SJCRH30 (cell line): ENCODE measurements at regions not wholly inside any gene's neighbourhood (a gene's known extent, or its start where the extent isn't known, plus 50 kb on each side); places are given as distances from the start of the nearest gene placed in this dataset.

ENCODE experiments used
- DNase-seq, 2 experiments: peaks; one replicate each; pipeline ENCODE4 v3.0.0-alpha.2; 2015 to 2020
- H3K27ac ChIP-seq: fragments of 250-450 bp; sonication (Bioruptor Pico); 2 replicates; pipeline ENCODE4 v1.5.1; 2020; ENCODE audit warnings: mild to moderate bottlenecking, moderate library complexity
- H3K27me3 ChIP-seq: fragments of 250-450 bp; sonication (Bioruptor Pico); 2 replicates; pipeline ENCODE4 v1.5.1; 2020; ENCODE audit warnings: mild to moderate bottlenecking, moderate library complexity
- H3K36me3 ChIP-seq: fragments of 250-450 bp; sonication (Bioruptor Pico); 2 replicates; pipeline ENCODE4 v1.5.1; 2020; ENCODE audit warnings: mild to moderate bottlenecking, moderate library complexity
- H3K4me1 ChIP-seq: fragments of 250-450 bp; sonication (Bioruptor Pico); 2 replicates; pipeline ENCODE4 v1.5.1; 2020; ENCODE audit warnings: mild to moderate bottlenecking, moderate library complexity
- H3K4me3 ChIP-seq: fragments of 250-450 bp; sonication (Bioruptor Pico); 2 replicates; pipeline ENCODE4 v1.5.1; 2020; ENCODE audit warnings: mild to moderate bottlenecking, moderate library complexity
- H3K9me3 ChIP-seq: fragments of 250-450 bp; sonication (Bioruptor Pico); replicated peaks from 2 replicates; pipeline ENCODE4 v1.5.1; 2020; ENCODE audit warnings: mild to moderate bottlenecking, moderate library complexity

DNA sequence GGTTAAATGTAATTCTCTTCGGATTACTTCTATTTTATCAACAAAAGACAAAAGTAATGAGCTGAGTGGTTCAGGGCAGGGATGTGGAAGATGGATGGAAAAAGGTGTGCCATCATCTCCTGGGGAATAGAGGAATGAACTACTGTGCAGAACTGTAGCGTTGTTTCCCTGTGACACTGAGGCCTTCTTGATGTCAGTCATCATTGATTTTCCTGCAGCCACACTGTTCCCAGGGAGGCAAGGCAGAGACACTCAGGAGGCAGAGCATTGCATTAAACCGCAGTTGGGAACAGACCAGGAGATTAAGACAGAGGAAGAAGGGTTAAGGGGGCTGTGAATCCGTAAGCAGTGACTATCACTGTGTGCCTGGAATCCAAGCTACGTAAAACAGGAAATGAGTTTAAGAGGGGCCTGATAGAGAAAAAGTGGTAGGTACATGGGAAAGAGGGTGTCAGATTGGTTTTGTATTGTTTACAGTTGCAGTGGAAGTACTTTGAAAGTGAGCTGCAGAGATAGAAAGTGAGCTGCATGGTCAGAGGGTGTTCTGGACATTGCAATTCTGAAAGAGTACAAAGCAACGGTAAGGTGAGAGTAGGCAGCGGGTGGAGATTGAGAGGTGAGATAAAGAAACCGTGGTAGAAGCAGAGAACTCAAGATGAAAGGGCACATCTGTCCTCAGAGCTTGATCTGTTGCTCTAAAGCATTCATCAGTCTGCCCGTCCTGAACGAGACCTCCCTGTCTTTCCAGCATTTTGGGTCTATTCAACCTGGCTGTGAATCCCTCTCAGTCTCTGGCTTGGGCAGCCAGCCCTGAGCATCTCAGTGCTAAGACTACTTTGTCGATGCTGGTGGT lies 793.4 kb upstream of the CELF4 start:
- Histone ChIP-seq H3K9me3 (no peaks in the 10 kb centered on the region), H3K36me3 (no peaks in the 10 kb centered on the region), H3K4me3 (no peak overlapping the region)

DNA sequence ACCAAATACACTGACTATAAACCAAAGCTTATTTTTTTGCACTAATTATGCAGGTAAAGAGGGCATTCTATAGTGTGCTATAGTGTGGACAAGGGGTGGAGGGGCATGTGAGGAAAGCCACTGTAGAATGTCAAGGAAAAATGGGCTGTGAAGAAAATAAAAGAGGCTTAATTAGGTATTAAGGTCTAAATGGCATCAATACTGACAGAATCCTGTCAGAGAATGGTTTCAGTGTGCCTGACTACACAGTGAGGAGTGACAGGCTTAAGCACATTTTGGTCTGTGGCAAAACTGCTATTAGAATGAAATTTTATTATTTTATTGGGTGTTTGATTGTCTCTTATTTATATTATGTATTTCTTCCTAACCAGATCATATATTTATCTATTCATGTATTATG lies 787.6 kb upstream of the CELF4 start:
- H3K4me1 ChIP-seq = no peaks in the 10 kb centered on the region
- no peak overlapping the region for H3K27ac ChIP-seq
- no peaks in the 10 kb centered on the region for H3K27me3 ChIP-seq
- H3K9me3 ChIP-seq = no peaks in the 10 kb centered on the region
- no peak overlapping the region for H3K4me3 ChIP-seq
- DNase-seq = no peak
- H3K36me3 ChIP-seq = no peaks in the 10 kb centered on the region

More for the DNA sequence above, 793.4 kb upstream of the CELF4 start:
- Histone ChIP-seq H3K27me3 (no peaks in the 10 kb centered on the region), H3K4me1 (no peaks in the 10 kb centered on the region), H3K27ac (no peak overlapping the region)
- no peak for DNase-seq

- Histone ChIP-seq H3K27ac (no peak overlapping the region), H3K27me3 (no peaks in the 10 kb centered on the region), H3K36me3 (no peaks in the 10 kb centered on the region), H3K4me3 (no peak overlapping the region), H3K4me1 (no peaks in the 10 kb centered on the region), H3K9me3 (no peaks in the 10 kb centered on the region)
- DNase-seq = no peak
These were observed 784.5 kb upstream of the CELF4 start for GRCh38 chr18:38350141-38350540.

DNA sequence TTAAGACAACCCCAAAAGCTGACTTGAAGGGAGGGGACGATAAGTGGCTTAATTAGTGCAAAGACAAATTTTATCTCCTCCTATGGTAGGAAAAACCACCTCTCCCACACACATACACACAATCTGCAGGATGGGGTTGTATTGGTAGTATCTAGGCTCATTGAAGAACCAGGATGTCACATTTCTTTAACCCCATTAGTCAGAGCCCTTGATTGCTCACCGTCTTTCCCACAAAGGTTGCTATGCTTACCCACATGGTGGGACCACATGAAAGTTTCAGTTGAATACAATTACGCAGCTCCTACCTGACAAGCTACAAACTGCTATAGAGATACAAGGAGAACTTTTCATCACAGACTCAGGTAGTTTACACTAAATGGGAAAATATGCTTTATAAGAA lies 765.0 kb upstream of the CELF4 start:
- H3K9me3 ChIP-seq = no peaks in the 10 kb centered on the region

GRCh38 chr18:38329145-38329544 lies 763.5 kb upstream of the CELF4 start:
- no peaks in the 10 kb centered on the region for H3K9me3 ChIP-seq
- no peak overlapping the region for H3K4me3 ChIP-seq
- H3K4me1 ChIP-seq = no peaks in the 10 kb centered on the region
- H3K36me3 ChIP-seq = no peaks in the 10 kb centered on the region
- H3K27ac ChIP-seq = no peak overlapping the region
- DNase-seq = no peak
- H3K27me3 ChIP-seq = no peaks in the 10 kb centered on the region

More for the DNA sequence above, 765.0 kb upstream of the CELF4 start:
- Histone ChIP-seq H3K27ac (no peak overlapping the region), H3K36me3 (no peaks in the 10 kb centered on the region), H3K27me3 (no peaks in the 10 kb centered on the region), H3K4me1 (no peaks in the 10 kb centered on the region), H3K4me3 (no peak overlapping the region)
- no peak for DNase-seq

- DNase-seq = no peak
- Histone ChIP-seq H3K9me3 (no peaks in the 10 kb centered on the region), H3K27ac (no peak overlapping the region), H3K4me1 (no peaks in the 10 kb centered on the region), H3K36me3 (no peaks in the 10 kb centered on the region), H3K27me3 (no peaks in the 10 kb centered on the region), H3K4me3 (no peak overlapping the region)
These were observed 756.6 kb upstream of the CELF4 start for GRCh38 chr18:38322206-38322605.

DNA sequence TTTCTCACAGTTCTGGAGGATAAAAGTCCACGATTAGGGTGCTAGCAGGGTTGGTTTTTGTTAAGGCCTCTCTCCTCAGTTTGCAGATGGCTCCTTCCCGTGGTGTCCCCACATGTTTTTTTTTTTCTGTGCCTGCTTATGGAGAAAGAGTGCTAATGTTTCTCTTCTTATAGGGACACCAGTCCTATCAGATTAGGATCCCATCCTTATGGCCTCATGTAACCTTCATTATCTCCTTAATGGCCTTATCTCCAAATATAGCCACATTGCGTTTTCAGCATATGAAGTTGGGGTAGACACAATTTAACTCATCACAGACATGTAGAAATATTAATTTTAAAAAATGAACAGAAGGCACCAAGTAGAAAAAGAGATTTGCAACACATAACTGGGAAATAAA lies 755.7 kb upstream of the CELF4 start:
- no peaks in the 10 kb centered on the region for H3K9me3 ChIP-seq
- H3K4me1 ChIP-seq = no peaks in the 10 kb centered on the region
- H3K27ac ChIP-seq = no peak overlapping the region
- H3K27me3 ChIP-seq = no peaks in the 10 kb centered on the region
- no peaks in the 10 kb centered on the region for H3K36me3 ChIP-seq
- DNase-seq = no peak
- no peak overlapping the region for H3K4me3 ChIP-seq

DNA sequence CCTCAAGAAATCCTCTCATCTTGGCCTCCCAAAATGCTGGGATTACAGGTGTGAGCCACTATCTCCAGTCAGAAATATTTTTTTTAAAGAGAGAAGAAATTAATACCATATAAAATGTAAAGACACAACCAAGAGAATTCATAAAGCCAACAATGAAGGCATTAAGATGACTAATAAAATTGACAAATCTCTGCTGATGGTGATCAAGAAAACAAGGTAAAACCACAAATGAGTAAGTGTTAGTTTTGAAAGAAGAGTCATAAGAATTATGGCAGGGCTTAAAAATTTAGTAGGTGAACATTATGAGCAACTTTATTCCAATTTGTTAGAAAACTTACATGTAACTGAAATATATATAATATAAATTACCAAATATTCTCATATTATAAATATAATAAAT lies 752.8 kb upstream of the CELF4 start:
- no peaks in the 10 kb centered on the region for H3K4me1 ChIP-seq
- H3K4me3 ChIP-seq = no peak overlapping the region
- no peaks in the 10 kb centered on the region for H3K36me3 ChIP-seq
- DNase-seq = no peak
- H3K9me3 ChIP-seq = no peaks in the 10 kb centered on the region
- no peaks in the 10 kb centered on the region for H3K27me3 ChIP-seq
- H3K27ac ChIP-seq = no peak overlapping the region

DNA sequence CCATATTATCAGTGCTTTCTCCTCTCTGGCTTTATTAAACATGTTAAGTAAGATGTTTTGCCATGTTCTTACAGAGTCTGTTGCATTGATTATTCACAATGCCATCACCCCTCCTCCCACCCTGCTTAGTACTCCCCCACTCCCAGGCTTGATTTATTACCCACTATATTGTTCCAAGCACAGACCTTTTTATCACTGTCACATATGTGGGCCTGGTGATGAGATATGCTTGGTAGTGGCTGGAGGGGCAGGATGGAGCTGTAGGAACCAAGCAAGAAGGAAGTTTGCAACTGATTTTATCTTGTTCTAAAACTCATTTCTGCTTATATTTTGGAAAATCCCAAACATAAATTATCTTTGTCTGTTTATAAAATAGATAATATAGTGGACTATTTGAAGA lies 748.2 kb upstream of the CELF4 start:
- H3K36me3 ChIP-seq = no peaks in the 10 kb centered on the region
- no peak for DNase-seq
- no peaks in the 10 kb centered on the region for H3K9me3 ChIP-seq
- H3K4me1 ChIP-seq = no peaks in the 10 kb centered on the region
- H3K27me3 ChIP-seq = no peaks in the 10 kb centered on the region
- no peak overlapping the region for H3K4me3 ChIP-seq
- H3K27ac ChIP-seq = no peak overlapping the region

GRCh38 chr18:38312532-38312931 lies 746.9 kb upstream of the CELF4 start:
- H3K36me3 ChIP-seq = no peaks in the 10 kb centered on the region
- no peak overlapping the region for H3K4me3 ChIP-seq
- no peaks in the 10 kb centered on the region for H3K9me3 ChIP-seq
- no peaks in the 10 kb centered on the region for H3K27me3 ChIP-seq
- no peaks in the 10 kb centered on the region for H3K4me1 ChIP-seq
- DNase-seq = no peak
- no peak overlapping the region for H3K27ac ChIP-seq

DNA sequence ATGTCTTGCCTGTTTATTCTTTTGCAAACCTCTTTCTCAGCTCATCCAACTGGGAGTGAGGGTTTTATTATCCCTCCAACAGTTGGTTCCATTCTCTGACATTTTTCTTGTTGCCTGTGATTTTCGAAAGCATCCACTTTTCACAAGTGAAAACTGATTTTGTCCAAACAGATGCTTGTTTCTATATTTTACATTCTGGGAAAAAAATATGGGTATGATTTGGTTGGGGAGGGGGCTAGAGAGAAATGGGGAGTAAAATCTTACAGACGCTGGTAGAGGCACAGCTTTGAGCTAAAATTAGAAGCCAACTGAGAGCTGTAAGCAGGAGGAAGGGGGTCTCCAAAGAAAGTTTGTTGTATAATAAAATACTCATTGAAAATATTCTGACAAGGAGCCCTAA lies 745.3 kb upstream of the CELF4 start:
- Histone ChIP-seq H3K9me3 (no peaks in the 10 kb centered on the region), H3K4me1 (no peaks in the 10 kb centered on the region), H3K27ac (no peak overlapping the region)

GRCh38 chr18:38307914-38308313 lies 742.3 kb upstream of the CELF4 start:
- H3K27me3 ChIP-seq = no peaks in the 10 kb centered on the region
- no peaks in the 10 kb centered on the region for H3K4me1 ChIP-seq
- H3K9me3 ChIP-seq = no peaks in the 10 kb centered on the region
- no peak for DNase-seq
- H3K4me3 ChIP-seq = no peak overlapping the region
- no peak overlapping the region for H3K27ac ChIP-seq
- H3K36me3 ChIP-seq = no peaks in the 10 kb centered on the region

More for the DNA sequence above, 745.3 kb upstream of the CELF4 start:
- DNase-seq = no peak
- Histone ChIP-seq H3K36me3 (no peaks in the 10 kb centered on the region), H3K4me3 (no peak overlapping the region), H3K27me3 (no peaks in the 10 kb centered on the region)

- no peaks in the 10 kb centered on the region for H3K27me3 ChIP-seq
- DNase-seq = no peak
- H3K36me3 ChIP-seq = no peaks in the 10 kb centered on the region
- no peak overlapping the region for H3K27ac ChIP-seq
- H3K9me3 ChIP-seq = no peaks in the 10 kb centered on the region
- no peaks in the 10 kb centered on the region for H3K4me1 ChIP-seq
- no peak overlapping the region for H3K4me3 ChIP-seq
These were observed 740.4 kb upstream of the CELF4 start for GRCh38 chr18:38305961-38306360.

DNA sequence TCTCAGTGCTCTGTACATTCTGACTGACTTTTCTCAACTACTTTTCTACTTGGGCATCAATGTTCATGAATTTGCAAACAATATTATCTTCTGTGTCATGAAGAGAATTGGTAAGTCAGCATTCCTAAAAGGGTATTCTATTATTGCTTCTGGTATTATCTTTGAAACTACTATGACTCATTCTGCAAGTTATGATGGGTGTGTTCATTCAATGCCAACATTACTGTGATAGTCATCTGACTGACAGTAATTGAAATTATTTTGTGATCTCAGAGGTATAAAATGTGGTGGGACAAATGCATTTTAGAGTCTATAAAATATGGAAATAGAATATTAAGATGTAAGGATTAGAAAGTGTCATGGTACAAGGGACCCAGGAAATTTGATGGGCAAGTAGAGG lies 736.0 kb upstream of the CELF4 start:
- Histone ChIP-seq H3K9me3 (no peaks in the 10 kb centered on the region), H3K27me3 (no peaks in the 10 kb centered on the region), H3K4me1 (no peaks in the 10 kb centered on the region), H3K27ac (no peak overlapping the region), H3K4me3 (no peak overlapping the region), H3K36me3 (no peaks in the 10 kb centered on the region)
- no peak for DNase-seq

- no peaks in the 10 kb centered on the region for H3K27me3 ChIP-seq
- H3K4me3 ChIP-seq = no peak overlapping the region
- no peaks in the 10 kb centered on the region for H3K9me3 ChIP-seq
- H3K36me3 ChIP-seq = no peaks in the 10 kb centered on the region
- H3K4me1 ChIP-seq = no peaks in the 10 kb centered on the region
- H3K27ac ChIP-seq = no peak overlapping the region
- DNase-seq = peak; percentile 3 to 19
These were observed 732.3 kb upstream of the CELF4 start for GRCh38 chr18:38297910-38298309.

GRCh38 chr18:38290229-38290628 lies 724.6 kb upstream of the CELF4 start:
- Histone ChIP-seq H3K4me1 (no peaks in the 10 kb centered on the region), H3K4me3 (no peak overlapping the region), H3K27me3 (no peaks in the 10 kb centered on the region), H3K36me3 (no peaks in the 10 kb centered on the region), H3K9me3 (no peaks in the 10 kb centered on the region), H3K27ac (no peak overlapping the region)
- DNase-seq = no peak
